GM21529 (cell line): ENCODE measurements at regions not wholly inside any gene's neighbourhood (a gene's known extent, or its start where the extent isn't known, plus 50 kb on each side); places are given as distances from the start of the nearest gene placed in this dataset.
"Not testable (repeated sequence)": the region's sequence is repeated elsewhere in the genome, so short reads cannot be mapped to it uniquely, and the experiment has no call there.

Source experiments
- ATAC-seq: cut with Tn5 transposase; IDR thresholded peaks from one replicate; pipeline ENCODE4 v1.9.1; 2021; ENCODE audit not compliant: unreplicated experiment

DNA sequence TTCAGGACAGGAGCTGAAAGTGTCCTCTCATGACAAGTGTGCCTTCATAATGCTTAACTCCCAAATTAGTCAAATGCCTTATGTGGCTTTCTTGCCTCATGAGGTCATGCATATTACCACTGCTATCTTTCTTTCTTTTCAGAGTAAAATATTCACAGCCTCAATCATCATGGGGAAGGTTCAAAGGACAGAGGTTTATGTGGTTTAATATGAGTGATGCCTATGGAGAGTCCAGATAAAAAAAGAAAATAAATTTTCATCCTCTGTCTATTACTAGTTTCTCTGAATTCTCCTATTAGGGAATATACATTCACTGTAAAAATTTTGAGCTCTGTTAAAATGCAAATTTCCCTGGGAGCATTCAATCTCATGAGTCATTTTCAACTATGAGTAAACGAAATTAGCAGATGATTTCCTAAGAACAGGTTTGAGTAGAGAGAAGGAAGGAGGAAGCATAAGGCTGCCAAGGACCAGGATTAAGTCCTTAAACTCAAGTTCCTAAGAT is 396.9 kb upstream of the ADGRB3 start:
- ATAC-seq, result no peak

DNA sequence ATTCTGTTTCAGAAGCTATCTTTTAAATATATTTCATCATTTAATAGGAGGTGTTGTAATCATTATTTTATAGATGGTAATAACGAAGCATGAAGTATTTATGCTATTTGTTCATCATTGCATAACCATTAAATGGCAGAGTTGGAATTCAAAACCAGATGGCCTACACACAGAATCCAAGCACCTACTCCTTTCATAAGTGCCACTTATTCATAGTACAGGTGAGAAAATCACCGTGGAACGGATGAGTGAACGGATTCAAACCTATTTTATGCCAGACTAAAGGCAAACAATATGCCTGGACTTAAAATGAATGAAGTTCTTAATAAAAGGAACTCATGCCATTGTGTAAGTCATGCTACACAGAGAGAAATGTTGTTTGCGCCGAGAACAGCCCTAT is 397.9 kb upstream of the ADGRB3 start:
- ATAC-seq, result no peak

GRCh38 chr6:68235326-68235784 is 399.7 kb upstream of the ADGRB3 start:
- ATAC-seq, result no peak

DNA sequence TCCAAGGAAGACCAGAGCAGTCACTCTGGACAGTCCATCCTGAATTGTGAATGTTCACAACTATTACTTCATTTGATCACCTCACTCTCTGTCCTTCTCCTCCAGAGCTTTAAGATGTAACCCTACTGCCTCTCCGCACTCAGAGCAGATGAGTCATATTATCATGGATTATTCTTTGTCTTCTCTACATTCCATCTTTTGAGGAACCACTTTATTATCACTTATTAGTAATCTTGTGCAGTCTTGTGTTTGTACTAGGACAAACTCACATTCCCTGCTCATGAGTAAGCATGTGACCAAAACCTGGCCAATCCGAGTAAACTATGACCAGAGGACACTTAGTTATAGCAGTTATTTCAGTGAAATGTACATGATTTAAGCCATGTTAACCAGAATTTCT is 401.5 kb upstream of the ADGRB3 start:
- ATAC-seq, result no peak

DNA sequence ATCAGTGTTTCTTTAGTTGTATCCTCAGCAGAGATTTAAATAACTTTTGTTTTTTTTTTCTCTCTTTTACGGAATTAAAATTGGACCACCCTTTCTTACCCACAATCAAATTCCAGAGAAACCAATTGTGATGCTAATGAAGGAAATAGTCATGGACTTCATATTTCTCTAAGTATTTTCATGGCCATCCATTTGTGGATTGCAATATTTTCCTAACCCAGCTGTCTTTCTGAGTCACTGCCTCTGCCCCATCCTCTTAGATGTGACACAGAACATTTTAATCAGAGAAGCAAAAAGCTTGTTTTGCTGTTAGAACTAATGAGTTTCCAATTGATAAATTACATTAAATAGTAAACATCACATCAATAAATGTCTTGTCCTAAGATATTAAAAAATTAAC is 405.5 kb upstream of the ADGRB3 start:
- no peak for ATAC-seq

GRCh38 chr6:68226460-68226859 is 408.6 kb upstream of the ADGRB3 start:
- ATAC-seq, result no peak

DNA sequence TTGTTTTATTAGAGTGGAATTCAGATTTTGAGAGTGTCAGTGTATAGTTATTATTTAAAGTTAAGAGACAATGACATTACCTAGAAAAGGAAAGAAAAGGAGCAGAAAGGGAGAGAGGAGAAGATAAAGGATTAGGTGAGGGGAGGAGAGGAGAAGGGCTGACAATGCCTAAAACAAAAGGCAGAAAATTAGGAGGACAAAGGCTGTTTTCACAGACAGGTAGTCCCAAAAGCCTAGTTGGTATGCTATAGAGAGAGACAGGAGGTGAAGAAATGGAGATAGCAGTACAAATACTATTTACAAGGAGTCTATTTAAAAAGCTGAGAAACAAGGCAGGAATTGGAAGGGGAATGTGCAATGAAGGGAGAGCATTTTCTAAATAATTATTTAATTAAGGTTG is 409.4 kb upstream of the ADGRB3 start:
- no peak for ATAC-seq

- no peak for ATAC-seq
Measured at GRCh38 chr6:68211242-68211795, 423.8 kb upstream of the ADGRB3 start.

DNA sequence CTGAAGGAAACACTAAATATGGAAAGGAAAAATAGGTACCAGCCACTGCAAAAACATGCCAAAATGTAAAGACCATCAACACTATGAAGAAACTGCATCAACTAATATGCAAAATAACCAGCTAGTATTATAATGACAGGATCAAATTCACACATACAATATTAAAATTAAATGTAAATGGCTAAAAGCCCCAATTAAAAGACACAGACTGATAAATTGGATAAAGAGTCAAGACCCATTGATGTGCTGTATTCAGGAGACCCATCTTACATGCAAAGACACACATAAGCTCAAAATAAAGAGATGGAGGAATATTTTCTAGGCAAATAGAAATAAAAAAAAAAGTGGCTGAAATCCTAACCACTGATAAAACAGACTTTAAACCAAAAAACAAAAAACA is 427.5 kb upstream of the ADGRB3 start:
- ATAC-seq, result not testable (repeated sequence)

DNA sequence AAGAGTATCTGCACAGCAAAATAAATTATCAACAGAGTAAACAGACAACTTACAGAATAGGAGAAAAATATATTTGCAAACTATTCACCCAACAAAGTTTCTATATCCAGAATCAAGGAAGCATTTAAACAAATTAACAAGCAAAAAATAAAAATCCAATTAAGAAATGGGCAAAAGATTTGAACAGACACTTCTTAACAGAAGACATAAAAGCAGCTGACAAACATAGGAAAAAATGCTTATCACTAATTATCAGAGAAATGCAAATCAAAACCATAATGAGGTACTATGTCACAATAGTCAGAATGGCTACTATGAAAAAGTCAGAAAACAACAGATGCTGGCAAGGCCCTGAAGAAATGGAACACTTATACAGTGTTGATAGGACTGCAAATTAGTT is 434.2 kb upstream of the ADGRB3 start:
- ATAC-seq, result no peak

GRCh38 chr6:68197356-68197755 is 437.7 kb upstream of the ADGRB3 start:
- no peak for ATAC-seq

GRCh38 chr6:68196645-68197044 is 438.4 kb upstream of the ADGRB3 start:
- ATAC-seq, result no peak

GRCh38 chr6:68195753-68196152 is 439.3 kb upstream of the ADGRB3 start:
- not testable (repeated sequence) for ATAC-seq

GRCh38 chr6:68194846-68195478 is 440.1 kb upstream of the ADGRB3 start:
- no peak for ATAC-seq

DNA sequence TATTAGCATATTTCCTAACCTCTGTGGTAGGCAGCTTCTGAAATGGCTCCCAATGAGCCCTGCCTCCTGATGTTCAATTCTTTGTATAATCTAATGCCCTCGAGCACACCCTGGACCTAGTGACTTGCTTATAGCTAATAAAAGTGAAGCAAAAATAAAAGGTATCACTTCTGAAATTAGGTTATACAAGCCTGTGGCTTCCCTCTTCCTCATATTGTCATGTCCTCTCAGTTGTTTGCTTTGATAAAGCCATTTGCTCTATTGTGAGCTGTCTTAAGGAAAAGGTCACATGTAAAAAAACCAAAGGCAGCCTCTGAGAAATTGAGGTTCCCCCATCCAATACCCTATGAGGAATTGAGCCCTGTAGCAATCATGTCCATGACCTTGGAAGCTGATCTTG is 442.1 kb upstream of the ADGRB3 start:
- no peak for ATAC-seq

GRCh38 chr6:68189217-68189815 is 445.8 kb upstream of the ADGRB3 start:
- no peak for ATAC-seq

DNA sequence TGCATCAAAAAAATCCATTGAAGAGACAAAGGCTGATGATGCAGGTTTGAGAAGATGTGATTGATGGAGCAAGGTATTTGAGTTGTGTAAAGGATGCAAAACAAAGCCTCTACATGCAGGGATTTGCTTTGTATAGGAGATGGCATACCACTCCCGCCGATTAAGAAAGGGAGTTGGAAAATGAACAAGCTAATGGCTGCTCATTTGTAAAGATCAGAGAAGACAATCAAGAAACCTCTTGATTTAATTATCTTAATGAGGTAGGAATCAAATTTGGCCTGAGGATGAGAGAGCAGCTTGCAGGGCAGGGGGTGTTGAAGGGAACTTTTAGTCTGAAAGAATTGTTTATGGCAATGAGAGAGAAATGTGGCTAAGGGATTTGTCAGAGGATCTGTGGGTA is 448.2 kb upstream of the ADGRB3 start:
- no peak for ATAC-seq

GRCh38 chr6:68182386-68182785 is 452.7 kb upstream of the ADGRB3 start:
- no peak for ATAC-seq

DNA sequence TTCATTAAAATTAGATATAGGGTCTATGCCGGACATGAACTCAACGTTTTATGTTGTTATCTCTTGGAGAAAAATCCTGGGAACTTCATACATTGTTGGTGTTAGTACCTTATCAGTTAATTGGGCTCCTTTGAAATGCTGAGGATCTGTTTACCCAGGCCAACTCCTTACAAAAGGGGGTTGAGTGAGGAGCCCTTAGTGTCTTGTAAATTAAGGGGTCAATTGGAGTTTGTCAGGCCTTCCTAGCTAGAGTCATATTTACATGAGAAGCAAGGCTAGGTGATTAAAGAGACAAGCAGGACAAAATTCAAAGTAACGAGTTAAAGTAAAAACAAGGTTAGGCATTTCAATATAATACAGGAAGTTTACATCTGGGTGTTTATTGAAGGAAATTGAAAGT is 454.1 kb upstream of the ADGRB3 start:
- not testable (repeated sequence) for ATAC-seq

- ATAC-seq, result no peak
Measured at GRCh38 chr6:68173616-68174015, 461.5 kb upstream of the ADGRB3 start.

GRCh38 chr6:68169922-68170321 is 465.2 kb upstream of the ADGRB3 start:
- no peak for ATAC-seq

GRCh38 chr6:68167604-68168003 is 467.5 kb upstream of the ADGRB3 start:
- no peak for ATAC-seq
